K562 (cell line): ENCODE measurements at regions not wholly inside any gene's neighbourhood (a gene's known extent, or its start where the extent isn't known, plus 50 kb on each side); places are given as distances from the start of the nearest gene placed in this dataset.

Experiments used
- ATAC-seq: fragments of 200-7000 bp; cut with Tn5 transposase; 3 replicates; pipeline ENCODE4 v1.9.1; 2020; ENCODE audit warnings: moderate library complexity
- BruUV-seq: library from RNA; stranded (reverse); fragments of 400-500 nt; replicated peaks from 2 replicates; lab custom pipeline; 2021; lab: Mats Ljungman, UMichigan
- CTCF ChIA-PET: fragments of 300-600 bp; formaldehyde crosslinking; extraction: SDS; loops from one replicate; lab custom pipeline; 2021; ENCODE audit warnings: low intra/inter-chr PET ratio; lab: Yijun Ruan, JAX
- POLR2A ChIA-PET: fragments of 300-600, 350-650 bp; sonication (Branson Sonifier 250); formaldehyde crosslinking; extraction: SDS; loops from one replicate; lab custom pipeline; 2021; ENCODE audit warnings: antibody characterized with exemption, inconsistent platforms; lab: Yijun Ruan, JAX
- DNase-seq, 4 experiments: peaks; one replicate each; pipeline versions ENCODE4 v3.0.0 to v3.0.0-alpha.2; 2011 to 2018; ENCODE audit warnings: low spot score in 3 of 4, mixed read lengths in 3 of 4; ENCODE audit errors: extremely low read depth in 1 of 4
- FAIRE-seq: peaks from 2 replicates; lab custom pipeline; 2011; peaks lifted over from hg19 to GRCh38; lab: Jason Lieb, UNC
- H2AFZ ChIP-seq: 2 replicates; pipeline ENCODE4 v1.6.0; 2011; ENCODE audit warnings: low read depth, low read length, control low read depth, inconsistent platforms
- H3K27ac ChIP-seq: fragments of 200-600 bp; 3 replicates; pipeline ENCODE4 v1.8.0; 2011; ENCODE audit warnings: low read depth, mild to moderate bottlenecking, control low read depth, inconsistent platforms, low read length, moderate library complexity, mixed read lengths; ENCODE audit errors: extremely low read depth
- H3K27me3 ChIP-seq, 2 experiments: fragments of 300-600 bp in 1 of 2; 2 replicates in 1 of 2; 3 replicates in 1 of 2; pipeline versions ENCODE4 v1.6.0 to v1.8.0; 2011; ENCODE audit warnings: inconsistent platforms in 2 of 2, low read length in 2 of 2, mild to moderate bottlenecking in 1 of 2, mixed read lengths in 1 of 2, moderate library complexity in 1 of 2; ENCODE audit not compliant: control insufficient read depth in 2 of 2, insufficient read depth in 2 of 2
- H3K36me3 ChIP-seq: fragments of 300-600 bp; 3 replicates; pipeline ENCODE4 v1.8.0; 2011; ENCODE audit warnings: mild to moderate bottlenecking, low read length, inconsistent platforms; ENCODE audit not compliant: control insufficient read depth, insufficient read depth
- H3K4me1 ChIP-seq, 2 experiments: fragments of 200-600 bp in 1 of 2; replicated peaks in 1 of 2; 2 replicates in 1 of 2; 3 replicates in 1 of 2; pipeline versions ENCODE4 v1.5.1 to v1.8.0; 2011; ENCODE audit warnings: inconsistent platforms in 2 of 2, low read length in 2 of 2, mild to moderate bottlenecking in 1 of 2, mixed read lengths in 1 of 2, moderate library complexity in 1 of 2; ENCODE audit not compliant: control insufficient read depth in 2 of 2, insufficient read depth in 2 of 2
- H3K4me2 ChIP-seq: 2 replicates; pipeline ENCODE4 v1.6.1; 2011; ENCODE audit warnings: low read length, control low read depth, inconsistent platforms, mixed read lengths; ENCODE audit not compliant: insufficient read depth
- H3K4me3 ChIP-seq: fragments of 200-600 bp; sonication (generic), shearing (Covaris generic); 2 replicates; pipeline ENCODE4 v1.5.1; 2016; ENCODE audit warnings: control low read depth, inconsistent platforms
- H3K79me2 ChIP-seq: fragments of 200-600 bp; 3 replicates; pipeline ENCODE4 v1.8.0; 2011; ENCODE audit warnings: low read length, inconsistent platforms; ENCODE audit not compliant: control insufficient read depth, insufficient read depth
- H3K9ac ChIP-seq, 2 experiments: 2 replicates each; pipeline versions ENCODE4 v1.6.0 to v1.6.1; 2011; ENCODE audit warnings: low read depth in 2 of 2, low read length in 2 of 2, control low read depth in 1 of 2, inconsistent platforms in 1 of 2, mild to moderate bottlenecking in 1 of 2, mixed read lengths in 1 of 2; ENCODE audit not compliant: insufficient read depth in 1 of 2
- H3K9me1 ChIP-seq: one replicate; pipeline ENCODE4 v1.6.0; 2011; ENCODE audit warnings: inconsistent platforms, mild to moderate bottlenecking, low read length, moderate library complexity; ENCODE audit not compliant: control insufficient read depth, insufficient read depth
- H3K9me3 ChIP-seq: replicated peaks from 2 replicates; pipeline ENCODE4 v1.5.1; 2011; ENCODE audit warnings: low read depth, low read length, inconsistent platforms; ENCODE audit not compliant: control insufficient read depth, insufficient read depth
- H4K20me1 ChIP-seq: replicated peaks from 2 replicates; pipeline ENCODE4 v1.6.1; 2011; ENCODE audit warnings: low read length, inconsistent platforms, mixed read lengths; ENCODE audit not compliant: control insufficient read depth, insufficient read depth
- HMG20A ChIP-seq: fragments of 450-650 bp; formaldehyde crosslinking; conservative IDR thresholded peaks from 2 replicates; pipeline ENCODE4 v1.4.0; 2020; ENCODE audit warnings: mild to moderate bottlenecking, mixed read lengths
- MECOM ChIP-seq: fragments of 250-450 bp; sonication (Bioruptor Pico); IDR thresholded peaks from 2 replicates; pipeline ENCODE4 v1.8.0; 2022; ENCODE audit warnings: inconsistent platforms
- NFIX ChIP-seq: fragments of 250-450 bp; sonication (Bioruptor Pico); IDR thresholded peaks from 2 replicates; pipeline ENCODE4 v1.4.0; 2020; ENCODE audit warnings: low read depth, mild to moderate bottlenecking, moderate library complexity
- PPARD ChIP-seq: fragments of 250-450 bp; sonication (Bioruptor Pico); IDR thresholded peaks from 2 replicates; pipeline ENCODE4 v1.8.0; 2022; ENCODE audit warnings: inconsistent platforms, mild to moderate bottlenecking, moderate library complexity
- REST ChIP-seq, 2 experiments: fragments of 450-650 bp; formaldehyde crosslinking in 1 of 2; IDR thresholded peaks; 2 replicates each; pipeline versions ENCODE4 v1.4.0 to v1.6.1; 2014 to 2020; ENCODE audit warnings: mild to moderate bottlenecking in 2 of 2, borderline replicate concordance in 1 of 2, low read depth in 1 of 2
- ZNF75A ChIP-seq: fragments of 450-650 bp; formaldehyde crosslinking; IDR thresholded peaks from 2 replicates; pipeline ENCODE4 v1.4.0; 2020; ENCODE audit warnings: mild to moderate bottlenecking
- WGBS: fragments of 100-300 bp; shearing (Covaris generic); methylation state at CpG from one replicate; pipeline ENCODE4 v1.1.6; 2016; ENCODE audit warnings: low coverage, mixed read lengths; ENCODE audit not compliant: insufficient coverage; ENCODE audit errors: missing lambda C conversion rate; 5-methylcytosine and 5-hydroxymethylcytosine counted together
- in situ Hi-C: fragments of 300-500 bp; cut with MboI; formaldehyde crosslinking; loops from 4 replicates; pipeline ENCODE4 v1.15.0; 2018; ENCODE audit warnings: inconsistent platforms, mixed read lengths
- intact Hi-C: fragments of 100-400 bp; cut with micrococcal nuclease; formaldehyde crosslinking; loops from 2 replicates; pipeline ENCODE4 v1.14.2; 2022
- TF ChIP-seq, protein P1 (sequence below), 2 experiments: IDR thresholded peaks; 2 replicates each; pipeline ENCODE4 v1.6.1; 2011; ENCODE audit warnings: borderline replicate concordance in 1 of 2, control low read depth in 1 of 2, low read depth in 1 of 2, low read length in 1 of 2, mild to moderate bottlenecking in 1 of 2, mixed read lengths in 1 of 2, moderate library complexity in 1 of 2; ENCODE audit not compliant: insufficient read depth in 1 of 2, insufficient read length in 1 of 2, poor library complexity in 1 of 2, severe bottlenecking in 1 of 2; ENCODE audit errors: extremely low read depth in 1 of 2
- TF ChIP-seq, protein P2 (sequence below): fragments of 250-450 bp; sonication (Bioruptor Pico); IDR thresholded peaks from 2 replicates; pipeline ENCODE4 v1.8.0; 2021; ENCODE audit warnings: mild to moderate bottlenecking, moderate library complexity

DNA sequence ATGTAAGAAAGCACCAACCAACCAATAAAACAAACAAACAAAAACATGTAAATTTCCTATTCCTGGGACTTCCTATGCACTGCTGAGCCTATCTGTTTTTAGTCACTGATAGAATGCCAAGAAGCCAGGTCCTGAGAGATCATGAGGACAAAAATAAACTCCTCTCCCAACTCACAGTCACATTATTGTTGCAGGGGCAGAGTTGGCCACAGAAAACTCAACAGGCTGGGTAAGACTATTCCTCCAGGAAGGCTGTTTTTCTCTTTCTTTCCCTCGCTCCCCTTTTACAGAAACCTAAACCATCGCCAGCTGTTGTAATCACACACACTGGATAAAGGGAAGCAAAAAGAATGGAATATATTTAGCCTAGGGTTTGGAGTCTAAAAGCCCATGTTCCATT, 55.8 kb upstream of the METAP2 start:
- FAIRE-seq = no peak
- no peak for DNase-seq
- in situ Hi-C loops (no loop called here), intact Hi-C loops (no loop called here)
- H3K4me2 ChIP-seq = no peak overlapping the region
- TF ChIP-seq, protein P1, sequence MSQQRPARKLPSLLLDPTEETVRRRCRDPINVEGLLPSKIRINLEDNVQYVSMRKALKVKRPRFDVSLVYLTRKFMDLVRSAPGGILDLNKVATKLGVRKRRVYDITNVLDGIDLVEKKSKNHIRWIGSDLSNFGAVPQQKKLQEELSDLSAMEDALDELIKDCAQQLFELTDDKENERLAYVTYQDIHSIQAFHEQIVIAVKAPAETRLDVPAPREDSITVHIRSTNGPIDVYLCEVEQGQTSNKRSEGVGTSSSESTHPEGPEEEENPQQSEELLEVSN (IDR thresholded peaks at IDR 0.05; ENCODE audit: borderline replicate concordance in 1 of 2, extremely low read depth in 1 of 2, insufficient read depth in 1 of 2, insufficient read length in 1 of 2, low read depth in 1 of 2, low read length in 1 of 2, poor library complexity in 1 of 2, severe bottlenecking in 1 of 2) = no peak
- TF ChIP-seq, protein P2, sequence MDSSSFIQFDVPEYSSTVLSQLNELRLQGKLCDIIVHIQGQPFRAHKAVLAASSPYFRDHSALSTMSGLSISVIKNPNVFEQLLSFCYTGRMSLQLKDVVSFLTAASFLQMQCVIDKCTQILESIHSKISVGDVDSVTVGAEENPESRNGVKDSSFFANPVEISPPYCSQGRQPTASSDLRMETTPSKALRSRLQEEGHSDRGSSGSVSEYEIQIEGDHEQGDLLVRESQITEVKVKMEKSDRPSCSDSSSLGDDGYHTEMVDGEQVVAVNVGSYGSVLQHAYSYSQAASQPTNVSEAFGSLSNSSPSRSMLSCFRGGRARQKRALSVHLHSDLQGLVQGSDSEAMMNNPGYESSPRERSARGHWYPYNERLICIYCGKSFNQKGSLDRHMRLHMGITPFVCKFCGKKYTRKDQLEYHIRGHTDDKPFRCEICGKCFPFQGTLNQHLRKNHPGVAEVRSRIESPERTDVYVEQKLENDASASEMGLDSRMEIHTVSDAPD = no peak
- TF ChIP-seq HMG20A (no peak), ZNF75A (CRISPR knock-in tag) (no peak), MECOM (CRISPR knock-in tag) (no peak), PPARD (no peak), REST (IDR thresholded peaks at IDR 0.05; ENCODE audit: borderline replicate concordance) (no peak), REST (CRISPR knock-in tag; IDR thresholded peaks at IDR 0.05; ENCODE audit: low read depth) (no peak), NFIX (no peak)
- TF ChIP-seq, all 486 proteins: peak for 0
- H3K27me3 ChIP-seq = peaks cover 0 to 2% of the 10 kb centered on the region in 2 experiments; a peak in 1 of 5 replicates
- H3K4me3 ChIP-seq = no peak overlapping the region
- no peak; the same call in 2 of the 3 replicates for ATAC-seq
- no peak overlapping the region for H3K27ac ChIP-seq
- H3K9me1 ChIP-seq = no peaks in the 10 kb centered on the region
- H3K79me2 ChIP-seq = no peaks in the 10 kb centered on the region
- WGBS = 36% methylated on average over 2 of the region's 2 CpGs
- no peaks in the 10 kb centered on the region for H3K36me3 ChIP-seq
- H3K9me3 ChIP-seq = no peaks in the 10 kb centered on the region
- H4K20me1 ChIP-seq = no peaks in the 10 kb centered on the region
- no peaks in the 10 kb centered on the region; a peak in 1 of 5 replicates for H3K4me1 ChIP-seq
- CTCF ChIA-PET = no interaction called here
- POLR2A ChIA-PET = no interaction called here
- H2AFZ ChIP-seq = peak overlapping the region; percentile 45; the same call in 1 of the 2 replicates
- no peak overlapping the region for H3K9ac ChIP-seq
- BruUV-seq = no TSS peak
